HG02943 (cell line): ENCODE measurements at regions not wholly inside any gene's neighbourhood (a gene's known extent, or its start where the extent isn't known, plus 50 kb on each side); places are given as distances from the start of the nearest gene placed in this dataset.
"Not testable (repeated sequence)": the region's sequence is repeated elsewhere in the genome, so short reads cannot be mapped to it uniquely, and the experiment has no call there.

Experiments used
- ATAC-seq: cut with Tn5 transposase; IDR thresholded peaks from one replicate; pipeline ENCODE4 v1.9.1; 2021; ENCODE audit warnings: mild to moderate bottlenecking, low read depth, moderate library complexity; ENCODE audit not compliant: unreplicated experiment

DNA sequence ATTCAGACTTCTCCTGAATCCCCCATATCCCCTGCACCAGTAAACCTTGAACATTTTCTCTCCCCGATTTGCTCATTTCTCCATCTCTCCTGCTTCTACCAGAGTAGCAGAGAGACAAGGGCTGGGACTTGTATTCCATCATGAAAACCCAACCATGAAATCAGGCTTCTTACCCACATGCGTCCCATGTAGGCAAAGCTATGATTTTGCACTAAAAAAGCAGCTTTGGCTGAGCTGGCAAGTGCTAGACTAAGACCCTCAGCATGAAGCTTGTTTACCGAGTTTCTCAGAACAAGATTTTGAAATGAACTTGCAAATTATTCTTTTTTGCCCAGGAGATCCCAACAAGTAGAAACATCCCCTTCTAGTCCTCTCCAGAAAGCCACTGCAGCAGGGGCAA lies 80.3 kb upstream of the RFLNA start:
- no peak for ATAC-seq

DNA sequence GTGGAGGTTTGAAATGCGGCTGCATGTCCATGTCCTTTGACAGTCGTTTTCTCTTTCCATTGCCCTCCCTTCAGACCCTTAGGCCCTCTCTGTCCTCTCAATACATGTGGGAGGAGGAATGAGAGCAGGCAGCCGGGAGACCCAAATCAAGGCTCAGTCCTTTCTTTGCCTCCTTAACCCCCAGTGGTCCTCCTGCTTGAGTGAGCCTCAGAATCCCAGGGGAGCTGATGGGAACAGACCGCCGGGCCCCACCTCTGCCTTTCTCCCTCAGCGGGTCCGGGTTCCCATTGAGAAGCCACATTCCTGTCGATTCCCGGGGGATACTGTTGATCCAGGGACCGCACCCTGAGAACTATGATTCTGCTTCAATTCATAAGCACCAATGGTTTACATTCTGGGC lies 77.9 kb upstream of the RFLNA start:
- ATAC-seq = no peak

DNA sequence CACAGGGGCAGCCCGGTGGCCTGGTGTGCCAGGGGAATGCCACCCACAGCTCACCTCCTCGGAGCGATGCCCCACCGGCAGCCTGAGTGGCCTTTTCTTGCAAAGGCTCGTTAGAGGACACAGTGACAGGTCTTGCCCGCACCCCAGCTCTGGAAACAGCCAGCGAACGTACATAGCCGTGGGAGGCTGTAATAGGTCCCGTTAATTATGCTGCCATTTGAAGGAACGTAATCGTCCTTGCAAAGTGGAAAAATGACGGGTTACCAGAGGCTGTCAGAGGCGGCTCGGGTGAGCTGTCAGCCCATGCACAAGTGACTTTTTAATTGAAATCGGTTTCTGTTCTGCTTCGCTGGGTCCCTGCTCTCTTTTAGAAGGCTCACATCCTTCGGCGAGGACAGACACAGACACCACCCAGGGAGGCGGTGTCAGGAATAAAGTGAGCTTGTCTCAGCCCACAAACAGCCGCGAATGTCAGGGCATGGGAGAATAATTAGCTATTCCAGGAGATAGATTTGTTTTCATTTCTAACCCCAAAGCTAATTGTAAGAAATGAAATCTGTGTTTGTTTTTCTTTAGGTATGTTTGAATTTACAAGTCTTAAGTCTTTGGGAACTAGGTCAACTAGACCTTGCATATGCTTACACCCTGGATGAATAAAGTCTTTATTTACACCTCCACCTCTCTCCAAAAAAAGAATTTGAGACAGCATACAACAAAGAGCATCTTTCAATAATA lies 77.2 kb upstream of the RFLNA start:
- ATAC-seq = no peak

DNA sequence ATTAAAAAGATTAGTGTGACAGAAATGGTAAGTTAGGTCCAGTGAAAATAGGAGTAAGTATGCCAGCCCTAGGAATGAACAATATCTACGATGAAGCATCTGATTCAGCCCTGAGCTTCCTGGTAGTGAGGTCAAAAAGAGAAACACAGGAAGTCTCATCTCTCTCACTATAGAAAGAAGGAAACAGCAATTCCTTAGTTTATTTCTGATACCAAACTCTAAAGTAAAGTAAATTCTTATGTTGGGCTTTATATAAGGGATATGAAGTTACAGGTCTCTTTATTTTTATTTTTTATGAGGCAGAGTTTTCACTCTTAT lies 76.7 kb upstream of the RFLNA start:
- no peak for ATAC-seq

DNA sequence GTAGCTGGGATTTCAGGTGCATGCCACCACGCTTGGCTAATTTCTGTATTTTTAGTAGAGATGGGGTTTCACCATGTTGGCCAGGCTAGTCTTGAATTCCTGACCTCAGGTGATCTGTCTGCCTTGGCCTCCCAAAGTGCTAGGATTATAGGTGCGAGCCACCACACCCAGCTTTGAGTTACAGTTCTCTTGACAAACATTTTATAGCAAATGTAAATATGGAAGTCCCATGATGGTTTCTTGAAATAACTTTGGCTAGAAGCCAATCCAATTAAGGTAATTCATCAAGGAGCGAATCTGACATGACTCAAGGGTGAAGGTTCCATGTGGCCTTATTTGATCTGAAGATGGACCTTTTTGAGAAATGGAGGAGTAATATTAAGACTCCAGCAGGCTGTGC lies 76.2 kb upstream of the RFLNA start:
- not testable (repeated sequence) for ATAC-seq

DNA sequence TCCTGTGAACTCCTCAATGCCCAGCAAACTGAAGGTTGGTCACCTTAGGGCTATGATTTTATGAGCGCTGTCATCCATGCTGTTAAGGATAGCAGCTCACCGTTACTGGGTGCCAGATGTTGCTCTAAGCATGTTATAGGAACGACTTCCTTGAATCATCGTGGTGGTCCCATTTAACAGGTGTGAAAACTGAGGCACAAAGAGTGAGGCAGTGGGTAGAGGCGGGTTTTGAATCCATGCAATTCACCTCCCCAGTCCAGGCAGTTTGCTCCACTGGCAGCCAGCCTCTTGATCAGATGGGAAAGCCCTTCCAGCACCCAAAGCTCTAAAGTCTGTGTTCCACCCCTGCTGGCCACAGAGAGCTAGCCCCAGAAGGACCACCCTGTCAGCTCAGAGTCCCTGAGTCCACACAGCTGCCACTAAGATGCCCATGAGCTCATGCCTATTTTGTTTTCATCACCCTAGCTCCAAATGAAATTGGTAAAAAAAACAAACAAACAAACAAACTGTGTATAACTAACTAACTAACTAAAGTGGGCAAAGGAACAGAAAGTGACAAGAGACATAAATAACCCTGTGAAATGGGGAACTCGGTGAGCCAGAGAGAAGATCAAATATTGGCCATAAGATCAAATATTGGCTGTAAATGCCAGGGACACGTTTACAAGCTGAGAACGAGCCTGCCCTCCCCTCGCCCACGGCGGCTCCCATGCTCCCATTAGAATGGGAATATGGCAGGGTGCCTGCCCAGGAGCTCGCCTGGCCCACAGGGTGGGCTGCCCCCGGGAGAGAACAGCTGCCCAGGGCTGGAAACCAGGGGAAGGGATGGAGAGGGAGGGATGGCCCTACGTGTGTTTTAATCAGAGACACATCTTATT lies 72.3 kb upstream of the RFLNA start:
- no peak for ATAC-seq

DNA sequence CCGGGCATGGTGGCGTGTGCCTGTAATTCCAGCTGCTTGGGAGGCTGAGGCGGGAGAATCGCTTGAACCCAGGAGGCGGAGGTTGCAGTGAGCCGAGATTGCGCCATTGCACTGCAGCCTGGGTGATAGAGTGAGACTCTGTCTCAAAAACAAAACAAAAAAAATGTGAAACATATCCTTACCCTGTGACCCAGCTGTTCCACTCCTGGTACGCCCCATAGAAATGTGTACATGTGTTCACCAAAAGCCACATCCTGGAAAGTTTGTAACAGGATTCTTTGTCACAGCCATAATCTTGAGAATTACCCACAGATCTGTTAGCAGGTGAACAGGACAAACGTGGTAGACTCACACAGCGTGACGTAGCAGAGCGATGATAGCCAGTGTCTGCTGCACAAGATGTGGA lies 71.2 kb upstream of the RFLNA start:
- ATAC-seq = not testable (repeated sequence)

DNA sequence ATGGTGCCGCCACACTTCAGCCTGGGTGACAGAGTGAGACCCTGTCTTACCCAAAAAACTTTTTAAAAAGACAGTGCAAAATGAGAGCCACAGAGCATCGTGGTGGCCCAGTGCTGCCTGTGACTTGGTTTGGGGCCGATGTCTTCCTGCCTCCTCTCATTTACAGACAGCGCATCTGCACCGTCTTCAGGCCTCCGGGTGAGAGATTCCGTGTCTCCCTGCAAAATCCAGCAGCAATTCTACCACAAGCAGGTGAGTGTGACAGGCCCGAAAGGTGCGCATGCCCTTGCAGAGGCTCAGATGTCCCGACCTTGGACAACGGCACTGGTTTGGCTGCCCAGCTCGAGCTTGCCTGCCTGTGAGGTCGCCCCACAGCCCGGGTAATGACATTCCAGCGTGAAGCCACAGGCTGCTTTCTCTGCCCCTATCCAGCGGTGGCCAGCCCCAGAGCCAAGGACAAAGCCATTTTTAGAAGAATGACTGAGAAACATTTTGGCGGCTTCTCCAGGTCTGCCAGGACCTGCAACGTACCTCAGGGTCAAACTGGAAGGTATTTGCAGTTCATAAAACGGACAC lies 70.3 kb upstream of the RFLNA start:
- no peak for ATAC-seq

DNA sequence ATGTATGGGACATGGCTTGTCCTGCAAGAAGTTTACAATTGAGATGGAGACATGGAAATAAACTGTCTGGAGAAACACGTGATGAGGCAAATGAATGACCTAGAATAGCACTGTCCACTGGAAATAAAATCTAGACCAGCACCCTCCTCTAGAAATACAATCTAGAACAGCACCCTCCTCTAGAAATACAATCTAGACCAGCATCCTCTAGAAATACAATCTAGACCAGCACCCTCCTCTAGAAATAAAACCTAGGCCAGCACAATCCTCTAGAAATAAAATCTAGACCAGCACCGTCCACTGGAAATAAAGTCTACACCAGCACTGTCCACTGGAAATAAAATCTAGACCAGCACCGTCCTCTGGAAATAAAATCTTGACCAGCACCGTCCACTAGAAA lies 69.2 kb upstream of the RFLNA start:
- ATAC-seq = no peak

DNA sequence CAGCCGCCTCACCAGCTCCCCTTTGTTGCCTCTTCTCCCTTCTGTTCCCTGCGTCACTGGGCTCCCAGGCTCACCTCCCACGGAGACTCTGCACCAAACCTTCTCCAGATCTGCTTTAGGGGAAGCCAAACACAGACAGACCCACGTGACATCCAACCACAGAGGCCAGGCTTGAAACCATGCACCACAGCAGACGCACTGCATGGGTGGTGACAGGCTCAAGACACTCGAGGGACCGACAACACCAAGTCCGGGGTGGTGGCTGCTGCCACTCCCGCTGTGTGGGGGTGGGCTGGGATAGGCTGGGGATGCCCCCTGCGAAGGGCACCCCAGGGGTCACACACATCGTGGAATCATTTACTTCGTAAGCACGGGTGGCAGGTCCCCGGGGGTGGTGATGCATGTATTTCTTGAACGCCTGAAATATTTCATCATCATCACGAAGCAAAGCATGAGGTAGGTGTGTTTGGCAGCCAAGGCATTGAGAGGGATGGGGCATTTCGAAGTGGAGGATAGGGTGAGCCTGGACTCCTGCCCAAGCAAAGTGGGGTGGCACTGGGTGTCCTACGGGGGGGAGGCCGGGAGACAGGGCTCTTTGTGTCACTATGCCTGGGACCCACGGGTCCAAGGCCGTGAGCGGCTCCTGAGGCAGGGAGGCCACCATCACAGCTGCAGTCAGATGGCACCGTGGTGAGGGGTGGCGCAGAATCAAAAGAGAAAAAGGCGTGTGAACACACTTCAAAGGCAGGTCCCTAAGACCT lies 66.8 kb upstream of the RFLNA start:
- no peak for ATAC-seq

DNA sequence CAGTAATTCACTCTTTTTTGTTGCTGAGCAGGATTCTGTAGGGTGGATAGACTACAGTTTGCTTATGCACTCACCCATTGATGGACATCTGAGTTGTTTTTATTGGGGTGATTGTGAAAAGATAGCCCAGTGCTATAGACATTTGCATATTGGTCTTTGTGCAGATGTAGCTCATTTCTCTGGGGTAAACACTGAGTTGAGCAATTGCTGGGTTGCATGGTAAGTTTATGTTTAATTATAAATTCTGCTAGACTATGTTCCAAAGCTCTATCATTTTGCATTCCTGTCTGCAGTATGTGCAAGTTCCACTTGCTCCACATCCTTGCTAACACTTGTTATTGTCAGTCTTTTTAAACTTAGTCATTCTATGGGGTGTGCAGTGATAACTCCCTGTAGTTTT lies 65.4 kb upstream of the RFLNA start:
- no peak for ATAC-seq

DNA sequence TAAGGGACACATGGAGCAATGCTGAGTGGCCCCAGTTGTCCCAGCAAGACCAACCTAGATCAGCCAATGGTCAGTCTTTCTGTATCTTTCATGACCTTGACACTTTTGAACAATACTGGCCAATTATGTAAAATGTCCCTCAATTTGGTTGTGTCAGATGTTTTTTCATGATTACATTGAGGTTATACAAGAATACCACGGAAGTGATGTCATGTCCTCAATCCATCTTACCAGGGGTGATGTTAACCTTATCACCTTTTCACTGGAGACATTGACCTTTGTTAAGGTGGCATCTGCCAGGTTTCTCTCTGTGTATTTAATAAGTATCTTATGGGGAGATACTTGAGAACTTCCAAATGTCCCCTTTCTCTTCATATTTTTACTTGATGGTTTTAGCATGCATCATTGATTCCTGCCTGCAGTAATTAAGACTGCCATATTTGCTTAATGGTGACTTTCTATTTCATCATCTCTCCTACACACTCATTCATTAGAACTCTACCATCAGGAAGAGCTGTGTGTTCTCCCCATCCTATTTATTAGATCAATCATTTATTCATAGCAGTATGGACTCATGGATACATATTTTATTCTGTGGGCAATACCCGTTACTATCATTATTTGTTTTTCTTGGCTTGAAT lies 64.7 kb upstream of the RFLNA start:
- ATAC-seq = no peak

DNA sequence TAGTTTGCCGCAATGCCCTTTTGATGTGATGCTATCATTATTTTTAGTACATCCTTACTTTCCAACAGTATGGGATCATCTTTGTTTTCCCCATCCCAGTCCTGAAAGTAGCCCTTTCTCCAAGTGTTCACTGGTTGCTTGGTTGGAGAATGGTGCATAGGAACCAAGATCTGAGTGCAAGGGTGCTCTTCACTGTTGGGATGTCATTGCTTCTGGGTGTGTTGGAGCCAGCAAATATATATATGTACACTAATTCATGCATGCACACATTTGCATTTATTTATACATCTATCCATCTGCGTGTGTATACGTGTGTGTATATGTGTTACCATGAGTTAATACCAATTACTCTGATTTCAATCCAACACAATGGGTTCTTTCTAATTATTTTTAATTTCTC lies 64.1 kb upstream of the RFLNA start:
- ATAC-seq = no peak

DNA sequence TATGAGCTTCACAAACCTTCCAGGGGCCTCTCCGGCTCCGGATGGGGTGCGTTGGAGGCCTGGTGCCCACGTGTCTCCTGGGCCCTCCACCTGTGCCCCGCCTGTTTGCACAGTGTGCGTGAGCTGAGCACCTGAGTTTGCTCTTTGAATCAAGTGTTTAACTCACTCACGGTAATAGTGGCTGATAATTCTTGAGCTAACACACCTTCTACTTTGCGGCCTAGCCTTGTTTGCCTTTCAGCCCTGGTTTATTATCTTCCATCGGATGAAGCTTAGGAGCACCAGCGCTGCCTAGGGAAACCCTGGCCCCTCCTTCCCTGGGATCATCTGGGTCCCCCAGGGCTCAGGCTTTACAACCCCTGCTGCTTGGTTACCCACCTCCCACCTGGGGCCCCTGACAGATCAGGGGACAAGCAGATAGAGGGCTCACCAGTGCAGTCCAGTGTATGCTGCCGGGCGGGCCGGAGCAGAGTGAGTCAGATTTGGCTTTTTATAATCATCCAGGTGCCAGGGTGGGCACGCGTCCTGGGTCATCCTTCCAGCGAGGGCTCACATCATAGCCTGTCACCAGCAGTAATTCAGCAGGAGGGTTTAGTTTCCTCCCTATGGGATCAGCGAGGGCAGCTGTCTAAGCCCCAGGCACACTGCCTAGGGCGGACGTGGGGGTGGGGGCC lies 62.8 kb upstream of the RFLNA start:
- ATAC-seq = no peak

DNA sequence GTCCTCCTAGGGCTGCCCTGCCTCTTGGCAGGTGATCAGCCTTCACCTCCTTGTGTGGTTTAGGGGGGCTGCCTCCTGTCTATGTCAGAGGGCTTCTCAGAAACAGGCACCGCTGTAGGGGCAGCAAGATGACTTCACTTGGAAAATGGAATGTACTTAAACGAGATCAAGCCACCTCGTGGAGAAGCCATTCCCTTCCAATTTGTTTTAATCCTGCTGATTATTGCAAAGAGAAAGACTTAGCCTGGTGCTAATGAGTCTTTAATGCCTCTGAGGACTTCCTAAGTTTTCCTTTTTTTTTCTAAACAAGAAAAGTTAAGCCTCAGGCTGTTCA lies 62.3 kb upstream of the RFLNA start:
- no peak for ATAC-seq

DNA sequence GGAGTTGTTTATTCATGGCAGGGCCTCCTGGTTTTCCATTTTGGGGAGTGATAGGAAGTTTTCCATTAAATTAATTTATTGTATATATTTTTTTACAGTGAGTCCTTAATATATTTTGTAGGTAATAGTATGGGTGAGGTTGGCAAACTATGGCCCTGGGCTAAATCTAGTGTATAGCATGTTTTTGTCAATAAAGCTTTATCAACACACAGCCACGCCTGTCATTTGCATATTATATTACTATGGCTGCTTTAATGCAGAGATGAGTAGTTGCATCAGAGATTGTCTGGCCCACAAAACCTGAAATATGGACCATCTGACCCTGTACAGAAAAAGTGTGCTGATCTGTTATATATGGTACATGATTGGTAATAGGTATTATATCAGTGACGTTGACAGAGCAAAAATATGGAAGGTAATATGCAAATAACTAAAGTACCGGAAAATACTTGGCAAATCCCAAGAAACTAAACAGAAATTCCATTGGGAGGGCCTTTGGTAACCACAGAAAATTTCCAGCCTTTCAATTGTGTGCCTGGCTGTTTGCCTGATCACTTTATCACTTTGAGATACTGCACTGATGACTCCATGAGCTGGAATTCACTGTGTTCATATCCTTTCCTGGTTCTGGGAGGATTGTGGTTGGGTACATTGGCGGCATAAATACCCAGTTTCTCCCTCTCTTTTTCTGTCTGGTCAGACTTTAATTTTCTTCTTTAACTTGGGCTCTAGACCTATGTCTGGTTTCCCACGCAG lies 61.7 kb upstream of the RFLNA start:
- no peak for ATAC-seq

DNA sequence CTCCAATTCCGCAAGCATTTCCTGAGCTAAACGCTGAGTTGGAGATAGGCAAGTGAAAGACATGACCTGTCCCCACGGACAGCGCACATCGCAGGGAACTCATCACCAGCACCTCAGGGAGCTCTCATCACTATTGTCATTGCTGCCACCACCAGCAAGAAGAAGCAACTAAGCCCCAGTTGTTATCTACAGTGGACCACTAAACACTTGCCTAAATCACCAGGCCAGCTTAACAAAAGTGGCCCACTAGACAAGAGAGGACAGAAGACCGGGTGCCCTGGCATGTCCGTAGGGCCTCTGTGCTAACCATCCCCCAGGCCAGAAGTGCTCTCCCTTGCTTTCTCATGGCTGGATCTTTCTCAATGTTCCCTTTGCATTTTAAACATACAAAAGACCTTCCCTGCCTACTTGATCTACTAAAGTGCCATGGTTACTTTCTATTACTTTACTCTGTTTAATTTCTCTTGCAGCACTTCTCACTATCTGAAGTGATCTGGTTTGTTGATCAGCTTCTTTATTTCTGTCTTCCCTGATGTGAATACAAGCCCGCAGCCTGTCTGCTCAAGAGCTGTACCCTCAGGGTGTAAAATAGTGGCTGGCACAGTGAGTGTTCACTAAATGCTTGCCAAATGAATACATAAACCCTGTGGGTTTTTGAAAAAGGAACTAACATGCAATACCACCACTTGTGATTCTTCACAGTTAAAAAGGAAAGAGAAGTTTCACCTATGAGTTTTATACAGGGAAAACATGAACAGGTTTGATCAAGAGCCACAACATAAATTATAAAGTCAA lies 60.9 kb upstream of the RFLNA start:
- no peak for ATAC-seq

DNA sequence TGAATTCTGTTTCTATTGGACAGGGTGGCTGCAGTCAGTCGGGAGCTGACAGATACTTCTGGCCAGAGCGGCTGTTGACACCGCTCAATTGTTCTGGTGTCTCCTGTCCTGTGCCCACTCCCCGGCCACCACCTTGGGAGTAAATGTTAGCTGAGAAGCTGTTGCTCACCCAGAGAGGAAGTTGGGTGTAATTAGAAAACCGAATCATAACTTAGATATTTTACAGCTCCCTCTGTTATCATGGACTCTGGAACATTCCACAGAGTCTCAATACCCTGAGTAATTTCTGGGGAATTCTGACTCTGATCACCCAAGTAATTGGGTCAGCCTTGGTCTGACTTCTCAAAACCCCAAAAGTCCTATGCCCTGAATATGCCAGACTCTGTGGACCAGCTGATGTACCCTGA lies 58.3 kb upstream of the RFLNA start:
- ATAC-seq = no peak

DNA sequence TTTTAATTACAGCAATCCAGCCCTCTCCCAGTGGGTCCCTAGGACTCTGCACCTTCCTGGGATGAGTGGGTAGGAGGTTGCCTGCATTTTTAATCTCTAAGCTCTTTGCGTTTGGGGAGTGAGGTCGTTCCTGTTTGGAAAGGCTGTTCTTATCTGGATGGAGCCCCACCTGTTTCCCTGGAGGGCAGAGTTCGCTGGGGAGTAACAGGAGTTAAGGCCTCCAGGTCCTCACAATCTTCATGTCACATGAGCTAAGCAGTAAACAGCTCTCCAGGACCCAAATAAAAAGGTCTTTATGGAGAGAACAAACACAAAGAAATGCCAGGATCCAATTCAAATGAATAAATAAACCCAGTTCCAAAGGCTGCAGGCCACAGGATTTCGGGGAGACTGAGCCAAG lies 56.0 kb upstream of the RFLNA start:
- ATAC-seq = no peak
